GM21390 (cell line): ENCODE measurements at regions not wholly inside any gene's neighbourhood (a gene's known extent, or its start where the extent isn't known, plus 50 kb on each side); places are given as distances from the start of the nearest gene placed in this dataset.
"Not testable (repeated sequence)": the region's sequence is repeated elsewhere in the genome, so short reads cannot be mapped to it uniquely, and the experiment has no call there.

ENCODE experiments used
- ATAC-seq: cut with Tn5 transposase; IDR thresholded peaks from one replicate; pipeline ENCODE4 v1.9.1; 2021; ENCODE audit not compliant: unreplicated experiment

DNA sequence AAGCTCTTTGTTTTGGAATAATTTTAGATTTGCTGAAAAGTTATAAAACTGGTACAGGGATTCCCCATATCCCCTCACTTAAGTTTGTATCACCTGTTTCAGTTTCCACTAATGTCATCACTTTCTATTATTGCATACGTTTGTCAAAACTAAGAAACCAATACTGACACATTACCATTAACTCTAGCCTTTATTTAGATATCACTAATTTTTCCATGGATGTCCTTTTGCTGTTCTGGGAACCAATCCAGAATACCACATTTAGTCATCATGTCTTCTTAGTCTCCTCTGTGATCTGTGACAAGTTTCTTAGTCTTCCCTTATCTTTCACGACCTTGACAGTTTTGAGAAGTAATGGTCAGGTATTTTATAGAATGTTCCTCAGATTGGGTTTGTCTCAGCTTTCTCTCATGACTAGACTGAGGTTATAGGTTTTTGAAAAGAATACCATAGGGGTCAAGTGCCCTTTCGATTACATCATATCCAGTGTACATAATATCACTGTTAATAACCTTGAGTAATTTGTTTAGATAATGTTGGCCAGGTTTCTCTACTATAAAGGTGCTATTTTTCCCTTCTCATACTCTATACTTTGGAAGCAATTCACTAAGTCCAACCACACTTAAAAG, 51.9 kb upstream of the NMUR2 start:
- peak; percentile 69 for ATAC-seq

- ATAC-seq = peak; percentile 88
These were observed 57.1 kb upstream of the NMUR2 start for GRCh38 chr5:152462021-152462721.

DNA sequence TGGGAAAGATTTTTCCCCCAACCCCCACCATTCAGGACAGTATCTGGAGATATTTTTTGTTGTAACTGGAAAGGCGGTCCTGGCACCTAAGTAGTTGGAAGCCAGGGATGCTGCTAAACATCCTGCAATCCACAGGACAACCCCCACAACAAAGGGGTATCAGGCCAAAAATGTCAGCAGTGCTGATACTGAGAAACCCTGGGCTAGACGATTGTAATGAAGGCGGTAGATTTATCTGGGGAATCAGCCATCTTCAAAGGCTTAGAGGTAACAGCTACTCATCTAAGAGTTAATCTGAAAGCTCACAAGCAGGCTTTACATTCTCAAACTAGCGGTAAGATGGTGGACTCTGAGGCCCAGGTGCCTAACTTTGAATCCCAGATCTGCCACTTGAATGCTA, 59.0 kb upstream of the NMUR2 start:
- ATAC-seq = no peak

DNA sequence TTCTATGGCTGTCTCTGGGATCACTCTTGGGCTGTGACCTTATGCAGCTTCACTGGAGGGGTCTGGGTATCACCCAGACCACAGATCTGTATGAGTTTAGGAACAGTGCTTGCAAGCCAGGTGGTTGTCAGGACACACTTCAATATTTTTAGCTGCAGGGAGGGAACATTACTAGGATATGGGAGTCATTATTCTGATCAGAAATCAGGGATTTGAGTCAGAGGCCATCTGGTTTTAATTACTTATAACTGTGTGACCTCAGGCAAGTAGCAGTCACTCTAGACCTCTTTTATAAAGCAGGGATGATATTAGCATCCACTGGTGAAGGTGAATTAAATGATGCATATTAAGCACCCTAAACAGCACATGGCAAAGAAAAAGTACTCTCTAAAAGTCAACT, 60.1 kb upstream of the NMUR2 start:
- ATAC-seq = no peak

- ATAC-seq = no peak
These were observed 61.1 kb upstream of the NMUR2 start for GRCh38 chr5:152466085-152466745.

GRCh38 chr5:152470167-152470566, 65.1 kb upstream of the NMUR2 start:
- ATAC-seq = no peak

DNA sequence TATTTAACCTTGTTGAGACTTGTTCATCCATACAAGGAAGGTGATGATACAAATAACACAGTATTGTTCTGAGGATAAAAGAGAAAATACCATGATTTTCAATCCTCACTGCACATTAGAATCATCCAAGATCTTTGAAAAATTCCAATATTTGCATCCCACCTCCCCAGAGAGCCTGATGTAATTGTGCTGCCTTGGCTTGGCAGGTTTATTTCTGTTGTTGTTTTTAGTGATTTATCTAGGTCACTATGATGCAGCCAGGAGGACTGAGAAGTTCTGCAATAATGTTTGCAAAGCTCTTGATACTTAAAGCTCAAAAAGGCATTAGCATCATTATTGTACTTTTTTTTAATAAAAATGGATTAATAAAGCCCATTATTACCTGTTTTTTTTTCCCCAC, 67.0 kb upstream of the NMUR2 start:
- no peak for ATAC-seq

DNA sequence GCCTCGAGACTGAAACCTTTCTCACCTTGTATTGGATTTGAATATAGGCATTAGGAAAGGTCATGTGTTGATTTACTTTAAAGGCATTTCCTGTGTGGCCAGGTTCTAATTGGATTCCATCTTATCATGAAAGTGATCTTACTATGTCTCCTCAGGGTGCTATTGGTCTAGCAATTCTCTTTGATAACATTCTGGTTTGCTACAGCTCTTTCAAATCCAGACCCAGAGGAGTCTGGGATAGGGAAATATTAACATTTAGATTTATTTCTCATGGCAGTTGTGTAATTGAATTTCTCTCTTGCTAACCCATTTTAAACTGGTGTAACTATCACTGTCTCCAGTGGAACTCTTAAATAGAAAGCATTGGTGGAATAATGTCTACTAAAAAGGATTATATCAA, 69.9 kb upstream of the NMUR2 start:
- ATAC-seq = no peak

DNA sequence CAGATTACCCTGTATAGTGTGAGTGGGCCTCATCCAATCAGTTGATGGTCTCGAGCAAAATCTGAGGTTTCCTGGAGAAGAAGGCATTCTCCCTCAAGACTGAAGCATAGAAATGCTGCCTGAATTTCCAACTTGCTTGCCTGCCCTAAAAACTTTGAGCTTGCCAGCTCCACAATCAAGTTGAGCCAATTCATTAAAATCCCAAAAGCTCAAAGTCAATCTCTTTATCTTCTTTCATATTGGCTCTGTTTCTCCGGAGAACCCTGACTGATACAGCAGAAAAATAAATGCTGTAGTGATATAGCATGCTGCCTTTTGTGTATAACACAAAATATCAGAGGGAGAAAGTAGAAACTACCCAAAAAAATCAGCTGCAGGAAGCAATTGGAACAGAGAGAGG, 72.5 kb upstream of the NMUR2 start:
- ATAC-seq = no peak

GRCh38 chr5:152479866-152480265, 74.8 kb upstream of the NMUR2 start:
- not testable (repeated sequence) for ATAC-seq

- peak; percentile 88 for ATAC-seq
These were observed 75.6 kb upstream of the NMUR2 start for GRCh38 chr5:152480677-152481076.

GRCh38 chr5:152487130-152487529, 82.1 kb upstream of the NMUR2 start:
- ATAC-seq = no peak

DNA sequence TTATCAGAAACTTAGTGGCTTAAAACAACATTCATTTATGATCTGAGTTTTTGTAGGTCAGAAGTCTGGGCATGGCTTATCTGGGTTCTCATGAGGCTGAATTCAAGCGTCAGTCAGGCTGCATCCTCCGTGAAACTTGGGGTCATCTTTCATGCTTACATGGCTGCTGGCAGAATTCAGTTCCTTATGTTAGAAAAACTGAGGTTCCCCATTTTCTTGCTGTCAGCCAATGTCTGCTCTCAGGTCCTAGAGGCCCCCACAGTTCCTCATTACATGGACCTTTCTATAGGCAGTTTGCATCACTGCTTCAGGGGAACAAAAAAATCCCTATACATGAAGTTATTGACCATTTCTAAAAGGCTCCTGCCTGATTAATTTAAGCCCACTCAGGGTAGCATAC, 83.8 kb upstream of the NMUR2 start:
- no peak for ATAC-seq

DNA sequence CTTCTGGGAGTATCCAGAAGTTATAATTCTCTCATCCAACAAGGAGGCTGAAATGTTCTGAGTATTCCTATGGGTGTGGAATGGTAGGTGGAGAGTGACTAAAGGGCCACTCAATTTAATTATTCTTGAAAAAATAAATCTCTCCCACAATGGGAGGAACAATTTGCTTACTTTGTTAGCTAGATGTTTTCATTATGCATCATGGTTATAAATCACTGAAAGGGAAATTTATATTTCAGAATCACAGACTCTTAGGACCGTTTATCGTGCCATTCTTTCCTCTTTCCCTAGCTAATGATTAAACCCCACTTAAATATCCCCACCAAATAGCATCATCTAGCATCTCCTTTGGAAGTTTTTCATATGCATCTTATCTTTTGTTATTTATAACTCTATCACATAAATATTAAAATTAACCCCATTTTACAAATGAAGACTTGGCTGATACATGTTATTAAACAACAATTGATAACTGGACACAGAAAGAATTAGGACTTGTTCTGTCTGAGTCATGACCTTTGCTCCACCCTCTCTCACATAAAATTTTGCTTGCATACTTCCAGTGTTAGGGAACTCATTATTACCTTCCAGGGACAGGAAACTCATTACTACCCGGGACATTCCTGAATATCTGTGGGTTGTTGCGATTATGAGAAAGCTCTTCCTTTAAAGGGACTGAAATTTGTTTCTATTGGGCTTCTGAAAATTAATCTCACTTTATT, 94.9 kb upstream of the NMUR2 start:
- ATAC-seq = no peak

DNA sequence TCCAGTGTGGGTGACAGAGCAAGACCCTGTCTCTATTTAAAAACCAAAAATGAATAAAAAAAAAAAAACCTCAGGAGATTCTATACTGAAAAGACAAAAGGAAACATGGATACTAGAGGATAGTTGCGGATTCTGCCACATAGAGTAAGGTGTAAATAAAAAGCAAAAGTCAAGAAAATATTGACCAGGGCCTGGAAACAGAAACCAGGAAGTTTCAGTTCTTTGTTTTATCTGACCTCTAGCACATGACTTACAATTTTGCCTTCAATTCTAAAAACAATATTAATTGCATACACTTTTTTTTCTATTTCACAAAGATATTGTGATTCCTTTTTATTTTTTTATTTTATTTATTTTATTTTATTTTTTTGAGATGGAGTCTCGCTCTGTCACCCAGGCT, 96.2 kb upstream of the NMUR2 start:
- no peak for ATAC-seq

DNA sequence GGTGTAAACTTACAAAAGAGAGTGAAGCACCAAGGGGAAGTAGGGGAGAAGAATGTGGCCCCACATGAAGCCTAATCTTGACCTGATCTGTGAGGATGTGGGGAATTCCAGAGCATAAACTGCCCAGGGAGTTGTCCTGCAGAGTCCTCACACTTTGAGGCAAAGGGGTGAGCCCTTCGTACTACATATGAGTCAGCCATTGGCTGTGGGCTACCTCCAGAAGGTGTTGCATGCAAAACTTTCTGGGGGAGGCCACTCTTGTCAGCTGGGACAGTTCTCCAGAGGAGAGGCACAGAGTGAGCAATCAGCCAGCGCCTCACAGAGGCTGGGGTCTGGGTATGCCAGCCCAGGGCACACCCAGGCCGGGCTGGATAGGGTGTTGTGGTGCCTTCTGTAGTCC, 98.1 kb upstream of the NMUR2 start:
- no peak for ATAC-seq

DNA sequence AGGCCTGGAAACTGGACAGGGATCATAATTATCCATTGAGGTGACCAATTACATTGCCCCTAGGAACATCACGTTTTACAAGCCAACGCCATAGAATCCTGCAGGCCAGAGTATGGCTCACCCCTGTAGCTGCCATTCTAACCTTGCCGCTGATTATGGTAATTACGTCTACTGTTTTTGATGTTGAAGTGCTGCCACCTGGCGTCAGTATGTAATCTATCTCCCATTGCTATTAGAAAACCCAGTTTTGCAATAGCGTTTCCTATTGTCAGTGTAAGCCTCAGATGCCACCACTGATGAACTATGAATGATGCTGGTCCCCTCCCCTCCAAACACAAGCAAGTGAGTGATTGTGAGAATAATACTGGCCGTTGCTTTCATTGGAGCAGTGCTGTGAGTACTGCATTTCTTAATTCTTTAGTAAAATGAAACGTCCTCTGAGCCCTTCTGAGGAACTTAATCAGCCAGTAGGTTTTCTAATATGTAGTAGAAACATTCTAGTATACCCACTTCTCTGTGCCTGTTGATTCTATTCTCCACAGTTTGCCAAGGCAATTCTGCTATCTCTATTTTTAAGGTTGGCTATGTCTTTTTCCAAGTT, 100.5 kb upstream of the NMUR2 start:
- peak; percentile 83 for ATAC-seq

DNA sequence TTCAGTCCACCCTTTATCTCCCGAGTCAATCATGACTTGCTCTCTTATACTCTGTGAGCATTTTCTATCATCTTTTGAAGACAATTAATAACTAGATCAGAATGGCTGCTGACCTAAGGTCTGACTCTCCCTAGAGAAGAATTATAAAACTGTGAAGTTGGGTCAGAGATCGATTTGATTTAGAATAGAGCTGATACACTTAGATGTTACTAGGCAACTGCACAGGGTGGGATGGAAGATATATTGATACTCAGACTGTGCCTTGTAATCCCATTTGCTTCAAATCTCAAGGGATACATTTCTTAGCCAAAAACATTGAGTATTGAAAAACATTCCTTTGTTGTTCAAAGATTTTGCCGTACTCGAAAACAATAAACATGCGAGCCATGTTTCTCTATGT, 106.0 kb upstream of the NMUR2 start:
- ATAC-seq = no peak

DNA sequence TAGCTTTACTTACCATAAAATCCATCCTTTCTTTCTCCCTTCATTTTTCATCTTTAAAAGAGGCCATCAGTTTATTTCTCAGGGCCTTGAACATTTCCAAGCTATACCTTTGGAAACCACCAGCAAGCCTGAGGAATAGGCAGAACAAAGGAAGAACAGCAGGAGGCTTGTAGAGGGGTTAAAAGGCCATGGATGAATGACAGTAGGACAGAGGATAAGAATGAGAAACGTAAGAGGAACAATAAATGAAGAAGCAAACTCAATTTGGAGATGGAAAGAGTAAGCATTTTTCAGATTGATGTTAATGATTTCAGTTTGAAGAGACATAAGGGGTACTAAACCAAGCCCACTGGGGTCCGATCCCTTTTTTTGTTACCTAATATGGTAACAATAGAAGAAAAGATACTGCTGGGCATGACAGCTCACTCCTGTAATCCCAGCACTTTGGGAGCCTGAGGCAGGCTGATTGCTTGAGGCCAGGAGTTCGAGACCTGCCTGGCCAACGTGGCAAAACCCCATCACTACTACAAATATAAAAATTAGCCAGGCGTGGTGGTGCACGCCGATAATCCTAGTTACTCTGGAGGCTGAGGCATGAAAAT, 106.6 kb upstream of the NMUR2 start:
- no peak for ATAC-seq

GRCh38 chr5:152514827-152515397, 109.8 kb upstream of the NMUR2 start:
- ATAC-seq = no peak

DNA sequence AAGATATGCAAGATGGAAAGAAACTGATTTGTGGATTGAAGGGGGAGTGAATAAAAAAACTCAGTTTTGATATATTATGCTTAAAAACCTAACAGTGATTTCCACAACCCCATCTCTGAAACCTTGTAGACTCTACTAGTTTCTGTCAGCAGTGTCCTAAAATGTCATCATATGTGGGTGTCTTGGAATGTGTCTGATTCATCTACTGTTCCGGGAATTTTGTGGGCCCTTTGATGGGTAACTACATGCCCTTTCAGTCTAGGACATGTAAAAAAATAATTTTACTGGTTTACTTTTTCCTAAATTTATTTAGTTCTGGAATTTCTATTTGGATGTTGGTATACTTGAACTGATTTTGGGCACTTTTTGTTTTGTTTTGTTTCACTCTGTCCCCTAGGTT, 118.9 kb upstream of the NMUR2 start:
- no peak for ATAC-seq
